ENCODE measurements at regions not wholly inside any gene's neighbourhood (a gene's known extent, or its start where the extent isn't known, plus 50 kb on each side); places are given as distances from the start of the nearest gene placed in this dataset.

- no peak for DNase-seq
- Histone ChIP-seq H3K4me3 (no peak overlapping the region), H3K27me3 (no peaks in the 10 kb centered on the region), H3K9me3 (no peaks in the 10 kb centered on the region), H3K36me3 (no peaks in the 10 kb centered on the region), H3K4me1 (no peaks in the 10 kb centered on the region), H3K27ac (no peak overlapping the region)
- 39 to 54% (median 51%) methylated on average over 1 of the region's 1 CpG for WGBS, 5 donors
- intact Hi-C loops (cut with DNase I; ENCODE audit: low total_unique reads) = no loop called here
- TF ChIP-seq POLR2A (IDR thresholded peaks at IDR 0.05) (no peak), CTCF (IDR thresholded peaks at IDR 0.05) (no peak), POLR2AphosphoS5 (IDR thresholded peaks at IDR 0.05) (no peak), EP300 (IDR thresholded peaks at IDR 0.05) (no peak)
Measured at GRCh38 chr9:23577611-23578010, 248.4 kb downstream of the ELAVL2 start.

- TF ChIP-seq POLR2AphosphoS5 (IDR thresholded peaks at IDR 0.05) (no peak), POLR2A (IDR thresholded peaks at IDR 0.05) (no peak)
- Histone ChIP-seq H3K4me3 (no peak overlapping the region), H3K27me3 (no peaks in the 10 kb centered on the region), H3K36me3 (no peaks in the 10 kb centered on the region), H3K4me1 (peaks cover 0 to 1% (median 0%) of the 10 kb centered on the region in 4 donors), H3K27ac (no peak overlapping the region), H3K9me3 (no peaks in the 10 kb centered on the region)
- WGBS, 5 donors = 72 to 82% (median 76%) methylated on average over 3 of the region's 3 CpGs
- intact Hi-C loops (cut with DNase I; ENCODE audit: low total_unique reads) = no loop called here
- no peak for DNase-seq
Measured at GRCh38 chr9:23581931-23582330, 244.1 kb downstream of the ELAVL2 start.

- no peak for TF ChIP-seq POLR2AphosphoS5 (IDR thresholded peaks at IDR 0.05)
- no peak for TF ChIP-seq POLR2A (IDR thresholded peaks at IDR 0.05)
- no peak for TF ChIP-seq CTCF (IDR thresholded peaks at IDR 0.05)
- no peak for TF ChIP-seq EP300 (IDR thresholded peaks at IDR 0.05)
- no peaks in the 10 kb centered on the region for H3K36me3 ChIP-seq
- no peak for DNase-seq
Measured at GRCh38 chr9:23582836-23583235, 243.2 kb downstream of the ELAVL2 start.

GRCh38 chr9:23586906-23587305 lies 239.1 kb downstream of the ELAVL2 start:
- Histone ChIP-seq H3K36me3 (no peaks in the 10 kb centered on the region), H3K27me3 (no peaks in the 10 kb centered on the region), H3K9me3 (no peaks in the 10 kb centered on the region), H3K4me1 (peaks cover 0 to 30% (median 6%) of the 10 kb centered on the region in 4 donors), H3K4me3 (no peak overlapping the region), H3K27ac (no peak overlapping the region)
- 57 to 97% (median 74%) methylated on average over 1 of the region's 1 CpG for WGBS, 5 donors
- intact Hi-C loops (cut with DNase I; ENCODE audit: low total_unique reads) = no loop called here
- no peak for TF ChIP-seq CTCF (IDR thresholded peaks at IDR 0.05)
- no peak for TF ChIP-seq POLR2AphosphoS5 (IDR thresholded peaks at IDR 0.05)
- no peak for TF ChIP-seq EP300 (IDR thresholded peaks at IDR 0.05)
- TF ChIP-seq POLR2A (IDR thresholded peaks at IDR 0.05) = no peak
- DNase-seq = no peak

More at GRCh38 chr9:23582836-23583235, 243.2 kb downstream of the ELAVL2 start:
- intact Hi-C loops (cut with DNase I; ENCODE audit: low total_unique reads) = no loop called here
- Histone ChIP-seq H3K9me3 (no peaks in the 10 kb centered on the region), H3K4me1 (peaks cover 0 to 10% (median 0%) of the 10 kb centered on the region in 4 donors), H3K27me3 (no peaks in the 10 kb centered on the region), H3K27ac (no peak overlapping the region), H3K4me3 (no peak overlapping the region)
- 93 to 96% (median 95%) methylated on average over 4 of the region's 4 CpGs for WGBS, 5 donors

- Histone ChIP-seq H3K9me3 (no peaks in the 10 kb centered on the region), H3K27me3 (no peaks in the 10 kb centered on the region), H3K4me1 (peaks cover 0 to 30% (median 6%) of the 10 kb centered on the region in 4 donors), H3K4me3 (no peak overlapping the region), H3K27ac (no peak overlapping the region), H3K36me3 (no peaks in the 10 kb centered on the region)
- WGBS, 5 donors = 42 to 61% (median 50%) methylated on average over 3 of the region's 3 CpGs
- DNase-seq = peak; percentile 27 to 47
- intact Hi-C loops (cut with DNase I; ENCODE audit: low total_unique reads) = no loop called here
- no peak for TF ChIP-seq EP300 (IDR thresholded peaks at IDR 0.05)
- TF ChIP-seq CTCF (IDR thresholded peaks at IDR 0.05) = no peak
- TF ChIP-seq POLR2A (IDR thresholded peaks at IDR 0.05) = no peak
- no peak for TF ChIP-seq POLR2AphosphoS5 (IDR thresholded peaks at IDR 0.05)
Measured at GRCh38 chr9:23587433-23587832, 238.6 kb downstream of the ELAVL2 start.
